Smooth muscle cell (in vitro differentiated cells): ENCODE measurements at regions not wholly inside any gene's neighbourhood (a gene's known extent, or its start where the extent isn't known, plus 50 kb on each side); places are given as distances from the start of the nearest gene placed in this dataset.

Experiments used
- DNase-seq: peaks from one replicate; lab custom pipeline; 2025; ENCODE audit not compliant: unreplicated experiment; lab: John Stamatoyannopoulos, UW
- H2AFZ ChIP-seq: fragments of 200-600 bp; sonication (generic); 2 replicates; pipeline ENCODE4 v1.6.0; 2016; ENCODE audit warnings: antibody characterized with exemption, low read depth, mild to moderate bottlenecking
- H3F3A ChIP-seq: fragments of 200-600 bp; sonication (generic); 2 replicates; pipeline ENCODE4 v1.6.0; 2017; ENCODE audit warnings: antibody characterized with exemption, low read depth
- H3K27ac ChIP-seq: fragments of 200-600 bp; sonication (generic); 2 replicates; pipeline ENCODE4 v1.5.1; 2016; ENCODE audit warnings: low read depth, mild to moderate bottlenecking
- H3K27me3 ChIP-seq: fragments of 200-600 bp; sonication (generic); 2 replicates; pipeline ENCODE4 v1.6.1; 2016; ENCODE audit warnings: low read depth, mild to moderate bottlenecking
- H3K36me3 ChIP-seq: fragments of 200-600 bp; sonication (generic); 2 replicates; pipeline ENCODE4 v1.5.1; 2016; ENCODE audit warnings: low read depth
- H3K4me1 ChIP-seq: fragments of 200-600 bp; sonication (generic); 2 replicates; pipeline ENCODE4 v1.5.1; 2016; ENCODE audit warnings: low read depth
- H3K4me2 ChIP-seq: fragments of 200-600 bp; sonication (generic); 2 replicates; pipeline ENCODE4 v1.6.0; 2016; ENCODE audit warnings: mild to moderate bottlenecking
- H3K4me3 ChIP-seq: fragments of 200-600 bp; sonication (generic); 2 replicates; pipeline ENCODE4 v1.5.1; 2016; ENCODE audit warnings: mild to moderate bottlenecking
- H3K79me2 ChIP-seq: fragments of 200-600 bp; sonication (generic); 2 replicates; pipeline ENCODE4 v1.6.0; 2016; ENCODE audit warnings: low read depth, mild to moderate bottlenecking
- H3K9ac ChIP-seq: fragments of 200-600 bp; sonication (generic); 2 replicates; pipeline ENCODE4 v1.6.0; 2016; ENCODE audit warnings: low read depth
- H3K9me3 ChIP-seq: fragments of 200-600 bp; sonication (generic); replicated peaks from 2 replicates; pipeline ENCODE4 v1.5.1; 2016; ENCODE audit warnings: low read depth
- H4K20me1 ChIP-seq: fragments of 200-600 bp; sonication (generic); 2 replicates; pipeline ENCODE4 v1.6.0; 2016; ENCODE audit warnings: low read depth
- CTCF ChIP-seq: fragments of 200-600 bp; sonication (generic); IDR thresholded peaks from 2 replicates; pipeline ENCODE4 v1.5.1; 2017; ENCODE audit warnings: borderline replicate concordance, mild to moderate bottlenecking, antibody characterized with exemption; ENCODE audit not compliant: insufficient read depth, poor library complexity, severe bottlenecking
- WGBS: methylation state at CpG from one replicate; pipeline ENCODE4 v1.1.7; 2016; ENCODE audit warnings: low lambda C conversion rate; 5-methylcytosine and 5-hydroxymethylcytosine counted together

DNA sequence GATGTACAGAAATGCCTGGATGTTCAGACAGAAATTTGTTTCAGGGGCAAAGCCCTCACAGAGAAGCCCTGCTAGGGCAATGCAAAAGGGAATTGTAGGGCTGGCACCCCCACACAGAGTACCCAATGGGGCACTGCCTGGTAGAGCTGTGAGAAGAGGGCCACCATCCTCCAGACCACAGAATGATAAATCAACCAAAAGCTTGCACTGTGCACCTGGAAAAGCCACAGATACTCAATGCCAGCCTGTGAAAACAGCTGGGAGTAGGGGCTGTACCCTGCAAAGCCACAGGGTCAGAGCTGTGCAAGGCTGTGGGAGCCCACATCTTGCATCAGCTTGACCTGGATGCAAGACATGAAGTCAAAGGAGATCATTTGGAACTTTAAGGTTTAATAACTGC, 477.9 kb upstream of the NECTIN3 start:
- DNase-seq, result no peak
- Histone ChIP-seq H3K9ac (no peak overlapping the region), H2AFZ (no peak overlapping the region), H3K4me3 (no peak overlapping the region), H4K20me1 (no peaks in the 10 kb centered on the region), H3K79me2 (no peaks in the 10 kb centered on the region), H3K36me3 (no peaks in the 10 kb centered on the region), H3K9me3 (no peaks in the 10 kb centered on the region), H3K27ac (no peak overlapping the region), H3F3A (no peaks in the 10 kb centered on the region), H3K27me3 (no peaks in the 10 kb centered on the region), H3K4me1 (no peaks in the 10 kb centered on the region), H3K4me2 (no peak overlapping the region)
- no peak for TF ChIP-seq CTCF

- TF ChIP-seq CTCF, result no peak
- Histone ChIP-seq H2AFZ (no peak overlapping the region), H3F3A (no peaks in the 10 kb centered on the region), H3K4me1 (no peaks in the 10 kb centered on the region), H3K9me3 (no peaks in the 10 kb centered on the region), H3K4me2 (no peak overlapping the region), H3K4me3 (no peak overlapping the region), H3K9ac (no peak overlapping the region), H3K79me2 (no peaks in the 10 kb centered on the region), H3K36me3 (no peaks in the 10 kb centered on the region), H3K27ac (no peak overlapping the region), H3K27me3 (no peaks in the 10 kb centered on the region), H4K20me1 (no peaks in the 10 kb centered on the region)
- no peak for DNase-seq
These were observed 472.6 kb upstream of the NECTIN3 start for GRCh38 chr3:110598847-110599490.

GRCh38 chr3:110608566-110608965, 463.1 kb upstream of the NECTIN3 start:
- no peak overlapping the region for H3K9ac ChIP-seq
- H3K79me2 ChIP-seq, result no peaks in the 10 kb centered on the region
- no peaks in the 10 kb centered on the region for H3K4me1 ChIP-seq
- no peaks in the 10 kb centered on the region for H3K9me3 ChIP-seq
- no peak overlapping the region for H3K27ac ChIP-seq
- no peaks in the 10 kb centered on the region for H4K20me1 ChIP-seq
- H2AFZ ChIP-seq, result no peak overlapping the region
- H3K4me2 ChIP-seq, result no peak overlapping the region
- H3K36me3 ChIP-seq, result no peaks in the 10 kb centered on the region
- H3K27me3 ChIP-seq, result no peaks in the 10 kb centered on the region
- no peak for TF ChIP-seq CTCF
- no peak for DNase-seq
- no peaks in the 10 kb centered on the region for H3F3A ChIP-seq
- H3K4me3 ChIP-seq, result no peak overlapping the region

DNA sequence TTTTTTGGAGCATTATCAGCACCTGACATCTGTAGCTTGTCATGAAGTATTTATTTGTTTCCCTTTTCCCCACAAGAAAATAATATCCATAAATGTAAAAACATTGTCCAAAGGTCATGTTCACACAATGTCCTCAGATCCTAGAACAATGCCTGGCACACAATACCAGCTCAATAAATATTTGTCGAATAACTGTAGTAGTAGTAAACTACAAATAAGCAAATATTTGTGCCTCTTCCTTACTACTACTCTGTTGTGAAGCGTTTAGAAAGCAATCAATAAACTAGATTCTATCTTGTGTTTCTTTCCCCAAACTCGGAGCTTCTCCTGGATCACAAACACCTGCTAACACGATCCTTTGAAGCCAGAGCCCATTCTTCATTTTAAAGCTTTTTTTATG, 459.6 kb upstream of the NECTIN3 start:
- no peak for DNase-seq
- WGBS, result 97% methylated on average over 4 of the region's 4 CpGs
- H3K36me3 ChIP-seq, result no peaks in the 10 kb centered on the region

More for the DNA sequence above, 459.6 kb upstream of the NECTIN3 start:
- Histone ChIP-seq H4K20me1 (no peaks in the 10 kb centered on the region), H3K27me3 (no peaks in the 10 kb centered on the region), H3K4me3 (no peak overlapping the region), H3K4me1 (no peaks in the 10 kb centered on the region), H3K27ac (no peak overlapping the region), H3F3A (no peaks in the 10 kb centered on the region), H2AFZ (no peak overlapping the region), H3K4me2 (no peak overlapping the region), H3K9me3 (no peaks in the 10 kb centered on the region), H3K9ac (no peak overlapping the region), H3K79me2 (no peaks in the 10 kb centered on the region)
- no peak for TF ChIP-seq CTCF
